ENCODE measurements at regions not wholly inside any gene's neighbourhood (a gene's known extent, or its start where the extent isn't known, plus 50 kb on each side); places are given as distances from the start of the nearest gene placed in this dataset.

DNA sequence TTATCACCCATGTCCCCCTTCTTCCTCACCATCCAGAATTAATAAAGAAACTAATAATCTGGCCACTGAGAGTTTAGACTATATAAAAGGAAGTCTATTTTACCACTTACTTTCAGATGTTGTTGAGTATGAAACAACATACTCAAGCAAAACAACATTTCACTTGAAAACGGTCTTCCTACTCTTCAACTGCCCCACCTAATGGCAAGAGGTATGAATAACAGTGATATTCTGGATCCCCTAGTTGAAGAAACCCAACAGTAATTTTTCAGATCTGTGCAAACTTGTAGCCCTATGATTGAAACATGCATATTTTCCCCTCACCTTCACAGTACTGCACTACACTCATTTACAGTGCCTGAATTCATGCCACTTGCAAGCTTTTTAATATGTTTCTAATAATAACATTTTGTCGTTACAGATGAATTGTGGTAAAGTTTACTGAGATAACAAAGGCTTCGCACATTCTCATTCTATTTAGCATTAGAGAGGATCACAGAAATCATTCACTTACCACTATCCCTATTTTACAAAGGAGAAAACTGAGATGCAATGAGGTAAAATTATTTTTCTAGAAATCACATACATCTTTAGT is 267.9 kb upstream of the PDE4D start:
- Histone ChIP-seq H3K36me3 (ENCODE audit: control insufficient read depth, insufficient read depth, low read length) (no peaks in the 10 kb centered on the region), H3K27me3 (ENCODE audit: control insufficient read depth, insufficient read depth, low read length) (no peaks in the 10 kb centered on the region), H3K4me3 (ENCODE audit: low read depth, low read length) (no peak overlapping the region)
- DNase-seq (ENCODE audit: low read depth), result no peak
- peak; percentile 53 for TF ChIP-seq CTCF (IDR thresholded peaks at IDR 0.05; ENCODE audit: insufficient read depth, low read length, poor library complexity, severe bottlenecking)

- no peak for TF ChIP-seq CTCF (IDR thresholded peaks at IDR 0.05; ENCODE audit: insufficient read depth, low read length, poor library complexity, severe bottlenecking)
- H3K27me3 ChIP-seq (ENCODE audit: control insufficient read depth, insufficient read depth, low read length), result no peaks in the 10 kb centered on the region
- H3K4me3 ChIP-seq (ENCODE audit: low read depth, low read length), result no peak overlapping the region
- H3K36me3 ChIP-seq (ENCODE audit: control insufficient read depth, insufficient read depth, low read length), result no peaks in the 10 kb centered on the region
- DNase-seq (ENCODE audit: low read depth), result no peak
Measured at GRCh38 chr5:60149081-60149480, 255.6 kb upstream of the PDE4D start.

DNA sequence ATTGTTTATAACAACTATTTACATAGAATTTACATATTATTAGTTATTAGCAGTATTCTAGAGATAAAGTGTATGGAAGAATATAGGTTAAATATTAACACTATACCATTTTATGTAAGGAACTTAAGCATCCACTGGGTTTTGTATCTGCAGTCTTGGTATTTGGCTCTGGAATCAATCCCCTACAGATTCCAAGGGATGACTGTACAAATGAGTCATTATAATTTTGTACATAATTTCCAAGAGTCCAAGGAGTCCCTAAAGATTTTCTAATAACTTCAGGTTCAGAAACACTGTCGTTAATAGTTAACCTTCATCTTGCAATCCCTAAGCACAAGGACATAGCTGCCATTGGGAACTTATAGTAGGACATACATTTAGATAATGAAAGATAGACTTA is 254.8 kb upstream of the PDE4D start:
- Histone ChIP-seq H3K4me3 (ENCODE audit: low read depth, low read length) (no peak overlapping the region), H3K27me3 (ENCODE audit: control insufficient read depth, insufficient read depth, low read length) (no peaks in the 10 kb centered on the region), H3K36me3 (ENCODE audit: control insufficient read depth, insufficient read depth, low read length) (no peaks in the 10 kb centered on the region)
- no peak for DNase-seq (ENCODE audit: low read depth)
- no peak for TF ChIP-seq CTCF (IDR thresholded peaks at IDR 0.05; ENCODE audit: insufficient read depth, low read length, poor library complexity, severe bottlenecking)

DNA sequence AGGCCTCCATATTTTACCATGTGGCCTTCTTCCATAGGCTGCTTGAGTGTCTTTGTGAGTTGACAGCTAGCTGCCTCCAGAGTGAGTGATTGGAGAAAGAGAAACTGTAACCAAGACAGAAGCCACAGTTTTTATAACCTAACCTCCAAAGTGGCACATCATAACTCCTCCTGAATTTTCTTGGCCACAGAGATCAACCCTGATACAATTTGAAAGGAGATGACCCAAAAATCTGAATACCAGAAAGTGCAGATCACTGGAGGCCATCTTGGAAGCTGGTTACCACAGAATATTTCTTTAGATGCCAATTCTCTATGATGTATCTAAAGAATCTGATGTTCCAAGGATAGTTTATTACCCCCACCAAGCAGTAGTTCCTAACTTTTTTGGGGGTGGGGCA is 254.3 kb upstream of the PDE4D start:
- no peak overlapping the region for H3K4me3 ChIP-seq (ENCODE audit: low read depth, low read length)
- H3K27me3 ChIP-seq (ENCODE audit: control insufficient read depth, insufficient read depth, low read length), result no peaks in the 10 kb centered on the region
- no peak for DNase-seq (ENCODE audit: low read depth)
- no peak for TF ChIP-seq CTCF (IDR thresholded peaks at IDR 0.05; ENCODE audit: insufficient read depth, low read length, poor library complexity, severe bottlenecking)
- H3K36me3 ChIP-seq (ENCODE audit: control insufficient read depth, insufficient read depth, low read length), result no peaks in the 10 kb centered on the region

GRCh38 chr5:60143942-60144549 is 250.5 kb upstream of the PDE4D start:
- no peak for TF ChIP-seq CTCF (IDR thresholded peaks at IDR 0.05; ENCODE audit: insufficient read depth, low read length, poor library complexity, severe bottlenecking)
- H3K4me3 ChIP-seq (ENCODE audit: low read depth, low read length), result no peak overlapping the region
- DNase-seq (ENCODE audit: low read depth), result no peak

DNA sequence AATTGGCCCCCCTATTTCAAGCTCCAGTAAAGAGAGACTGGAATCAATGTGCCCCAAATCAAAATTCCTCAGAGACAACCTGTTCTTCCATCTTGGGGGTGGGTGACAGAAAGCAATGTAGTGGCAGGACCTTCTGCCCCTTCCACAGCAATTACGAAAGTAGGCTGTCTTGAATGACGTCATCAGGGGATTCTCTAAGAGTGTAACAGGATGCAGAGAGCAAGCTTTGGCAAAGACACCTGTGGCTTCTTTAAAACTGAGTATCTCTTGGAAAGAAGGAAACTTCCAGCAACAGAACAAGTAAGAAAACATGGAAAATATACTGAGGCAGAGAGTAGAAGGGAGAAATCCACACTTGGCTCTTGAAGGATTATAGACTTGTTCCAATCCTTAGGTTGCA is 247.6 kb upstream of the PDE4D start:
- Histone ChIP-seq H3K4me3 (ENCODE audit: low read depth, low read length) (no peak overlapping the region), H3K27me3 (ENCODE audit: control insufficient read depth, insufficient read depth, low read length) (no peaks in the 10 kb centered on the region), H3K36me3 (ENCODE audit: control insufficient read depth, insufficient read depth, low read length) (no peaks in the 10 kb centered on the region)
- no peak for TF ChIP-seq CTCF (IDR thresholded peaks at IDR 0.05; ENCODE audit: insufficient read depth, low read length, poor library complexity, severe bottlenecking)
- no peak for DNase-seq (ENCODE audit: low read depth)

More at GRCh38 chr5:60143942-60144549, 250.5 kb upstream of the PDE4D start:
- Histone ChIP-seq H3K36me3 (ENCODE audit: control insufficient read depth, insufficient read depth, low read length) (no peaks in the 10 kb centered on the region), H3K27me3 (ENCODE audit: control insufficient read depth, insufficient read depth, low read length) (no peaks in the 10 kb centered on the region)

Data from kidney epithelial cell (primary cell).